ENCODE measurements at regions not wholly inside any gene's neighbourhood (a gene's known extent, or its start where the extent isn't known, plus 50 kb on each side); places are given as distances from the start of the nearest gene placed in this dataset.

GRCh38 chr3:104503022-104503421, 863.7 kb upstream of the ALCAM start:
- TF ChIP-seq, protein P1, sequence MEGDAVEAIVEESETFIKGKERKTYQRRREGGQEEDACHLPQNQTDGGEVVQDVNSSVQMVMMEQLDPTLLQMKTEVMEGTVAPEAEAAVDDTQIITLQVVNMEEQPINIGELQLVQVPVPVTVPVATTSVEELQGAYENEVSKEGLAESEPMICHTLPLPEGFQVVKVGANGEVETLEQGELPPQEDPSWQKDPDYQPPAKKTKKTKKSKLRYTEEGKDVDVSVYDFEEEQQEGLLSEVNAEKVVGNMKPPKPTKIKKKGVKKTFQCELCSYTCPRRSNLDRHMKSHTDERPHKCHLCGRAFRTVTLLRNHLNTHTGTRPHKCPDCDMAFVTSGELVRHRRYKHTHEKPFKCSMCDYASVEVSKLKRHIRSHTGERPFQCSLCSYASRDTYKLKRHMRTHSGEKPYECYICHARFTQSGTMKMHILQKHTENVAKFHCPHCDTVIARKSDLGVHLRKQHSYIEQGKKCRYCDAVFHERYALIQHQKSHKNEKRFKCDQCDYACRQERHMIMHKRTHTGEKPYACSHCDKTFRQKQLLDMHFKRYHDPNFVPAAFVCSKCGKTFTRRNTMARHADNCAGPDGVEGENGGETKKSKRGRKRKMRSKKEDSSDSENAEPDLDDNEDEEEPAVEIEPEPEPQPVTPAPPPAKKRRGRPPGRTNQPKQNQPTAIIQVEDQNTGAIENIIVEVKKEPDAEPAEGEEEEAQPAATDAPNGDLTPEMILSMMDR (IDR thresholded peaks at IDR 0.05): no peak
- no peak for TF ChIP-seq EZH2 (IDR thresholded peaks at IDR 0.05)

Measured in neural progenitor cell (in vitro differentiated cells).